NCI-H146 treated with DMSO at 0.1 percent for 48 hours (cell line): ENCODE measurements at regions not wholly inside any gene's neighbourhood (a gene's known extent, or its start where the extent isn't known, plus 50 kb on each side); places are given as distances from the start of the nearest gene placed in this dataset.

Source experiments
- DNase-seq: peaks from one replicate; lab custom pipeline; 2025; ENCODE audit not compliant: unreplicated experiment; lab: John Stamatoyannopoulos, UW

DNA sequence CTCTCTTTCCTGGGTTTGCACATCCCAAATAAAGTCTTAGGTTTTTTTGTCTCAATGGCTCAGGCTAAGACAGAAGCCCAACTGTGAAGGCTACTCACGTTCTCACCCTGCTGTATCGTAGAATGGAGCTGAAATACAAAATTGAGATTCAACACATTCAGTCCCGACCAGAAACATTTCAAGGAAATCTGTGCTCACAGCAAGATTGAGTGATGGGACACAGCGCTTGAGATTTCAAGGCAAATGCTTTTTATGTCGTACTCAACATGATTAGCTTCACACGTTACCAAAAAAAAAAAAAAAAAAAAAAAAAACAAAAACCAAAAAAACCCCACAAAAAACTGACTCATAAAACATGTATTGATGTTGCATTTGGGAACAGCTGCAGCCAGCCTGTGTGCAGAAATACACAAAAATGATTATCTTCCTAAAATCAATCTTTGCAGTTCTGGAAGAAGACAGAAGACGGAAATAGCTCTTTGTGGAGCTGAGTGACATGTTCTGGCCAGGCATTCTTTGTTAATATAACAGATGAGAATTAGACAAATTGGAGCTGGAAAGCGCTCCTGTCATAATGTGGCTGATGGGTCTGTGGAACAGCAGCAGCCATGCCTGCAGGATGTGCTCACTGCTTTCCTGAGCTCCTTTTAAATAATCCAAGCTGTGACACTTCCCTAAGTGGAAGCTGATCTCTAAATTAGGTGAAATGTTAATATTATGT lies 453.2 kb downstream of the LPIN1 start:
- DNase-seq: no peak

GRCh38 chr2:12201369-12201768 lies 454.9 kb downstream of the LPIN1 start:
- DNase-seq: no peak

GRCh38 chr2:12202313-12203075 lies 456.1 kb downstream of the LPIN1 start:
- DNase-seq: no peak

GRCh38 chr2:12203528-12203927 lies 457.1 kb downstream of the LPIN1 start:
- DNase-seq: no peak

GRCh38 chr2:12205086-12205485 lies 458.7 kb downstream of the LPIN1 start:
- no peak for DNase-seq

DNA sequence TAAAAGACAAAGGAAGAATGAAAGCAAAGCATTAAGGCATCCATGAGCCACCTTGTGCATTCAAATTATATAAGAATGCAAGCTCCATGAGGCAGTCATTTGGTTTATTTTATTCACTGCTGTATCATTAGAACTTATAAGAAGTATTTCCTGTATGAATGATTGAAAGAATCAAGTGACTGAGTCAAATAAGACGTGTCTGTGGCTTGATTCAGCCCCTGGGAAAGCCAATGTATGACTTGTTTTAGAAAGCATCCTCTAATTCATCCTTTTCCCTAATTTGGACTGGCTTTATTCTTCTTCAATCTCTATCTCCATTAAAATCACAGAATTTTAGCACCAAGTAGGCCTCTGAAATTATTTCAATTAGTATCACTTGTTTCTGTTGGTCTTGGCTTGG lies 461.1 kb downstream of the LPIN1 start:
- DNase-seq: no peak

DNA sequence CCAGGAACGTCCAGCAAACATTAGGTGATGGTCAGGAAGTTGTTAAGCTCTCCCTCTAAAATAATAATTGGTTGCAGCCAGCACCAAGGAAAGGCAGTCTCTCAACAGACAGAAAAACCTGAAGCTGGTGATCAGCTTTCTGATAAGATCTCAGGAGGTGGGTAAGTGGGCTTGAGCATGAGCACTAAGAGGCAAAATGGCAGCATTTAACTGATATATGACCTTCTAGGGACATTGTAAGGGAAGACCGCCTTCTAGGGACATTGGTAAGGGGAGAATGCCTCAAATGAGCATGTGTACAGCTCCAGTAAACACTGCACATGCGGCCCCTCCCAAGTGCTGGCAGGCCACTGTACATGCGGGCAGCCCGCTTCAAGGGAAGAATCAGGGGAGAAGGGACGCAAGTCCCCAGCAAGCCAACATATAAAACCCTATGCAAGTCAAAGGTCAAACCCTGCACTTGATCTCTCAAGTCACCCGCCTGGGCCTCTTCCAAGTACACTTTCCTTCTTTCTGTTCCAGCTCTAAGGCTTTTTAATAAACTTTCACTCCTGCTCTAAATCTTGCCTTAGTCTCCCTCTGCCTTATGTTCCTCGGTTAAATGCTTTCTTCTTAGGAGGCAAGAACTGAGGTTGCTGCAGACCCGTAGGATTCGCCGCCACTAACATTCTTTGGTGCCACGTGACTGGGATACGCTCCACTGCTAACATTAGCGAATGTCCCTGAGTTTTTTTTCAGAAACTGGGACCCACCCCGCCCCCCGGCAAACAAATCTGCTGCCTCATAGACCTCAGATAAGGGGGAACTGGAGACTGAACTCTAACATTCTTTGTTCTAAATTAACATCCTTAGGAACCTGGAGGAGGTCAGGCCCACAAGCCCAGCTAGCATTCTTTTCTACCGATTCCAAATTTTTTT lies 463.8 kb downstream of the LPIN1 start:
- DNase-seq: no peak

- DNase-seq: peak; percentile 2
Measured at GRCh38 chr2:12211326-12212175, 465.1 kb downstream of the LPIN1 start.

- DNase-seq: no peak
Measured at GRCh38 chr2:12212841-12213597, 466.6 kb downstream of the LPIN1 start.

DNA sequence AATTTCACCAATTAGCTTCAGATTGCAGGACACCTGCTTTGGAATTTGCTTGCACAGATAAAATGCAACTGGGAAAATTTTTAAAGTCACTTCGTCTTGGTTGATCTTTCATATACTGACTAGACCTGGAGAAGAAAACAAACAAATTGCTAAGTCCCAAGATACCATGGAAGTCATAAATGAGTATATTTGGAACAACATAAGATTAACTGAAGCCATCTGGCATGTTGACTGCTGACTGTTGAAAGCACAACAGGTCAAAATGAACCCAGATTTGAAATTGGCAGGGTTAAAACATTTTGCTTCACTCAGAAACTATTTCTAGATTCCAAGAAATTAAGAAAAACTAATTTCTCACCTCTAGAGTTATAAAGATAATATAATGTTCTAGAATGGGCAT lies 470.7 kb downstream of the LPIN1 start:
- DNase-seq: no peak

DNA sequence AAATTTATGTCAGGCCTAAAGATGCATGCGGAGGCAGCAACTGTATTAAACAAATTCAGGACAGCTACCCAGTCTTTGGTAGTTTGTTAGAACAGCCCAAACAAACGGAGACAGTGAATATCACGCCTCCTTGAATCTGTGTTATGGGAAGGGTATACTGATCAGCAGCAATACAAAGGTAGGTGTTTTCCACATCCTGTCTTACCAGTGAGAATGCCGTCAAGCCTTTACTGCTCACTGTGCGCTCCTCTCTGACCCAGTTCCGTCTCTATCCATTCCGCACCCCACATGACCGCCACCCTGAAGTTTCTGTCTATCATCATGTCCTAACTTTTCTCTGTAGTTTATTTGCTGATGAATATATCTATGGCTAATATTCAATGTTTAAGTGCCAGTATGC lies 473.3 kb downstream of the LPIN1 start:
- no peak for DNase-seq

- DNase-seq: no peak
Measured at GRCh38 chr2:12221584-12221983, 475.2 kb downstream of the LPIN1 start.

DNA sequence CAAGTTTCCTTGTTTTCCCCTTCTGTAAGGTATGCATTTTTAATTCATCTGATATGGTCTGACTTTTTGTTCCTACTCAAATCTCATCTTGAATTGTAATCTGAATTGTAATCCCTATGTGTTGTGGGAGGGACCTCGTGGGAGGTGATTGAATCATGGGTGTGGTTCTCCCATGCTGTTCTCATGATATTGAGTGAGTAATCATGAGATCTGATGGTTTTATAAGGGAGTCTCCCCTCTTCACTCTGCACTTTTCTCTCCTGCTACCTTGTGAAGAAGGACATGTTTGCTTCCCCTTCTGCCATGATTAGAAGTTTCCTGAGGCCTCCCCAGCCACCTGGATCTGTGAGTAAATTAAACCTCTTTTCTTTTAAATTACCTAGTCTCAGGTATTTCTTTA lies 476.1 kb downstream of the LPIN1 start:
- DNase-seq: no peak

- DNase-seq: no peak
Measured at GRCh38 chr2:12223732-12224131, 477.3 kb downstream of the LPIN1 start.

GRCh38 chr2:12226653-12227052 lies 480.2 kb downstream of the LPIN1 start:
- DNase-seq: no peak

GRCh38 chr2:12227941-12228608 lies 481.6 kb downstream of the LPIN1 start:
- no peak for DNase-seq

GRCh38 chr2:12231288-12231687 lies 484.9 kb downstream of the LPIN1 start:
- DNase-seq: no peak

DNA sequence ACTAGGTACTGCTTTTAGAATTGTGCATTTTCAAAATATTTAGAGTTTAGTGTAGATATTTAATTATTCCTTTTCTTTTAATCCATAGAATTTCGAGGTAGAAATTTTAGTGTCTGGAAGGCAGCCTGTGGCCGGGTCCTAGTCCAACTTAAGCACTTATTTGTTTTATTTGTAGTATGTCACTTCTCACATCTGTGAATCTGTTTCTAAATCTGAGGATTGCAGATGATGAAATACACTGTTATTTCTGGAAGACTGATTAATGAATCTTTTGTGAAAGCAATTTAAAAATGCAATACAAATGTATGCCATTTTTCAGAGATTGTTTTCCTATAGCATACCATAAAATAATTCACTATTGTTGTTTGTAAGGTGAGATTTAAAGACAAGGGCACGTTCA lies 483.9 kb upstream of the TRIB2 start:
- no peak for DNase-seq

DNA sequence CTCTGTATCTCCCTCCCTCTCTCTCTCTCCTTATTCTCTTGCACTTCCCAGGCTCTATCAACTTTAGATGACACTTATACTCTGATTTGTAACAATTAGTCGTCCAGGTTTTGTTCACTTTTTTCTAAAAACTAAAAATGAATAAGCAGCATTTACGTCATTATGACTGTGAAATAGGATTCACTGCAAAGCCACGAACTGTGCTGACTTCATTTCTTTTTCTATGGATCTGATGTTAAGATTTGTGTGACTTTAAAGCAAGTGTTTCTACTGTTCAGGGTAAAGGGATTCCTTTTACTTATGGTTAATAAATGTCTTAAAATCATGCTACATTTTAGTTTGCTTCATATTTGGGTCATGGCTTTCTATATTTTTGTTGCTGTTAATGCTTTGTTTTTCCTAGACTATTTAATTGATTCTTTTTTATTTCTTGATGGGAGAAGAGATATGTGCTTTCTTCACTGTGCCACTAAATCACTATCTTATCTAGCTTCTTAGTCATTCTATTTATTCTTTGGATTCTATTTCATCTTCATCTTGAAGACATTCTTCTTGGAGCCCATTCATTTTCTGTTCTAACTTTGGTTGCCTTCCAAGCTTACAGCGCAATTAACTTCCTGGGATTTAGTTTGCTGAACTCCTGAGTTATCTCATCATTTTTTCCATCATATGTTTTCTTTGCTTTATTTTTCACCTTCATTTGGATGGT lies 480.4 kb upstream of the TRIB2 start:
- DNase-seq: no peak
